Astrocyte (in vitro differentiated cells and primary cell): ENCODE measurements at regions not wholly inside any gene's neighbourhood (a gene's known extent, or its start where the extent isn't known, plus 50 kb on each side); places are given as distances from the start of the nearest gene placed in this dataset.

ENCODE experiments used
- EZH2 ChIP-seq: IDR thresholded peaks from 2 replicates; pipeline ENCODE4 v1.6.1; 2012; ENCODE audit warnings: mild to moderate bottlenecking, low read length, inconsistent platforms; ENCODE audit not compliant: insufficient read depth
- TF ChIP-seq, protein P1 (sequence below): IDR thresholded peaks from 2 replicates; pipeline ENCODE4 v1.5.1; 2011; ENCODE audit warnings: low read depth, mild to moderate bottlenecking, inconsistent platforms, low read length, moderate library complexity; ENCODE audit not compliant: insufficient read depth

- TF ChIP-seq, protein P1, sequence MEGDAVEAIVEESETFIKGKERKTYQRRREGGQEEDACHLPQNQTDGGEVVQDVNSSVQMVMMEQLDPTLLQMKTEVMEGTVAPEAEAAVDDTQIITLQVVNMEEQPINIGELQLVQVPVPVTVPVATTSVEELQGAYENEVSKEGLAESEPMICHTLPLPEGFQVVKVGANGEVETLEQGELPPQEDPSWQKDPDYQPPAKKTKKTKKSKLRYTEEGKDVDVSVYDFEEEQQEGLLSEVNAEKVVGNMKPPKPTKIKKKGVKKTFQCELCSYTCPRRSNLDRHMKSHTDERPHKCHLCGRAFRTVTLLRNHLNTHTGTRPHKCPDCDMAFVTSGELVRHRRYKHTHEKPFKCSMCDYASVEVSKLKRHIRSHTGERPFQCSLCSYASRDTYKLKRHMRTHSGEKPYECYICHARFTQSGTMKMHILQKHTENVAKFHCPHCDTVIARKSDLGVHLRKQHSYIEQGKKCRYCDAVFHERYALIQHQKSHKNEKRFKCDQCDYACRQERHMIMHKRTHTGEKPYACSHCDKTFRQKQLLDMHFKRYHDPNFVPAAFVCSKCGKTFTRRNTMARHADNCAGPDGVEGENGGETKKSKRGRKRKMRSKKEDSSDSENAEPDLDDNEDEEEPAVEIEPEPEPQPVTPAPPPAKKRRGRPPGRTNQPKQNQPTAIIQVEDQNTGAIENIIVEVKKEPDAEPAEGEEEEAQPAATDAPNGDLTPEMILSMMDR, result no peak
- TF ChIP-seq EZH2, result no peak
Measured at GRCh38 chr12:34333337-34333736, 311.0 kb downstream of the ALG10 start.
